SHP77 treated with DMSO at 0.1 percent for 48 hours (cell line): ENCODE measurements at regions not wholly inside any gene's neighbourhood (a gene's known extent, or its start where the extent isn't known, plus 50 kb on each side); places are given as distances from the start of the nearest gene placed in this dataset.
"Not testable (repeated sequence)": the region's sequence is repeated elsewhere in the genome, so short reads cannot be mapped to it uniquely, and the experiment has no call there.

Experiments
- DNase-seq: peaks from one replicate; lab custom pipeline; 2025; lab: John Stamatoyannopoulos, UW

GRCh38 chr1:81264976-81265375, 535.8 kb upstream of the ADGRL2 start:
- no peak for DNase-seq

DNA sequence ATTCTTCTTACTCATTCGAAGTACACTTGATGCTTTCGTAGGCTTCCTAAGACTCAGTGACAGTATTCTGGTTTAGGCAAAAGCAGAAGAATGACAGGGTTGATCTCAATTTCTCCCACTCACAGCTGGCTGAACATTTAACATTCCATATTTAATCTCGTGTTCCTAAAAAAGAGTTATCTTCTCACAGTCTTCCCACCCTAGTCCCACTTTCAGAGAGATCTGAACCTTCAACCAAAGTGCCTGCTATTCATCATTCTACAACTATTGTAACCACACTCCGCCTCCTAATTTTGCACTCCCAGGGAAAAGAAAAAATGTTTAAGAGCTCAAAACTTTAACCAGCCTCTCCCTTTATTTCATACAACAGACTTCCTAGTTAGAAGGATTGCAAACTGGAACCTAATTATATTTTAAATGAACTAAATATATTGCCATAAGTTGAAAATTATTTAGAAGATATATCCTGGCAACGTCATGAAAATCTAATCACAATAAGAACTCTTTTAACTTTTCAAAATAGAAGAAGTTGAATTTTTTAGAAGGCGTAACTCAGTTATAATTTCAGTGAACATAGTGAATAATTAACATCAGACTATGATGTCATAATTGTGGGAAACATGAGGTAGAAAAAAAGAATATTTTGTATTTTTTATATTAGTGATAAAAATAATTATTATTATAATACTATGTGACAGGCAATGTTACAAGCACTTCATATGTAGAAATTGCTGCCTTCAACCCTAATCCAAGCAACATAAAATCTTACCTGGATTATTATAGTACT, 540.9 kb upstream of the ADGRL2 start:
- DNase-seq = no peak

DNA sequence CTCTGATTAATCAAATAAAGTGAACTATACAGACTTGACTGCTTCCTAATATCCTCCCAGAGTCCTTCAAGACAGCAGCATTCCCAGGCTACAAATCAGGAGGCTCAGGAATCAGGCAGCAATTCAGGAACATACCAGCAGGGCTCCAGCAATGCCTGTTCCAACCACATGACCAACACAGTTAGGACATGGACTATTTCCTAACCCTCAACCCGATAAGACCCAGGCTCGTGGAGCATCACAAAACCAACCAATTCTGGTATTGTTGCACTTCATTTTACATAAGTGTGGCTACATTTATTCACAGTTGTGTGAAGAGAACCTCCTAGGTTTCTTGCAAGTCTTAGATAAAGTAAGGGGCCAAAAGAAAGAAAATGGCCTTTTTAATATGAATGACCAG, 546.2 kb upstream of the ADGRL2 start:
- no peak for DNase-seq

DNA sequence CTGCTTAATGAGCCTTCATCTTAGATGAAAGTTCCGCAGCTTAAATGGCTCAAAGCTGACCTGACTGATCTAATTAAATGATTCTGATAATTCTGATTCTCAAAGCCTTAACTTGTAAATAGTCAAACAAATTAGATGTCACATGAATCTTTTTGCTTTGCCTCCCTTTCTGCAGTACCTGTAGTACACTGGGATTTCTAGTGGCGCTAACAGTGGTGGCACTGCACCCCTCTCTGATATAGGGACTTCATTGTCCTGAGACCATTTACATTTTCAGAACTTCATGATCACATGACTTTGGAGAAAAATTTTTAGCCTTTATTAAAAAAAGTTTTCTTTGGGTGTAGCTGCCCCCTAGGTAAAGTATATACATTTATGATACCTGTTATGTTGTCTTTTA, 546.7 kb upstream of the ADGRL2 start:
- DNase-seq = no peak

GRCh38 chr1:81252471-81253151, 548.1 kb upstream of the ADGRL2 start:
- no peak for DNase-seq

GRCh38 chr1:81250825-81251224, 549.9 kb upstream of the ADGRL2 start:
- not testable (repeated sequence) for DNase-seq

GRCh38 chr1:81245084-81245715, 555.5 kb upstream of the ADGRL2 start:
- not testable (repeated sequence) for DNase-seq

DNA sequence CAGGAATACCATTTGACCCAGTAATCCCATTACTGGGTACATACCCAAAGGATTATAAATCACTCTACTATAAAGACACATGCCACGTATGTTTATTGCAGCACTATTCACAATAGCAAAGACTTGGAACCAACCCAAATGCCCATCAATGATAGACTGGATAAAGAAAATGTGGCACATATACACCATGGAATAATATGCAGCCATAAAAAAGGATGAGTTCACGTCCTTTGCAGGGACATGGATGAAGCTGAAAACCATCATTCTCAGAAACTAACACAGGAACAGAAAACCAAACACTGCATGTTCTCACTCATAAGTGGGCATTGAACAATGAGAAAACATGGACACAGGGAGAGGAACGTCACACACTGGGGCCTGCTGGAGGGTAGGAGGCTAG, 556.1 kb upstream of the ADGRL2 start:
- DNase-seq = not testable (repeated sequence)

- DNase-seq = no peak
Measured at GRCh38 chr1:81242103-81242502, 558.6 kb upstream of the ADGRL2 start.

GRCh38 chr1:81238129-81238528, 562.6 kb upstream of the ADGRL2 start:
- DNase-seq = no peak

DNA sequence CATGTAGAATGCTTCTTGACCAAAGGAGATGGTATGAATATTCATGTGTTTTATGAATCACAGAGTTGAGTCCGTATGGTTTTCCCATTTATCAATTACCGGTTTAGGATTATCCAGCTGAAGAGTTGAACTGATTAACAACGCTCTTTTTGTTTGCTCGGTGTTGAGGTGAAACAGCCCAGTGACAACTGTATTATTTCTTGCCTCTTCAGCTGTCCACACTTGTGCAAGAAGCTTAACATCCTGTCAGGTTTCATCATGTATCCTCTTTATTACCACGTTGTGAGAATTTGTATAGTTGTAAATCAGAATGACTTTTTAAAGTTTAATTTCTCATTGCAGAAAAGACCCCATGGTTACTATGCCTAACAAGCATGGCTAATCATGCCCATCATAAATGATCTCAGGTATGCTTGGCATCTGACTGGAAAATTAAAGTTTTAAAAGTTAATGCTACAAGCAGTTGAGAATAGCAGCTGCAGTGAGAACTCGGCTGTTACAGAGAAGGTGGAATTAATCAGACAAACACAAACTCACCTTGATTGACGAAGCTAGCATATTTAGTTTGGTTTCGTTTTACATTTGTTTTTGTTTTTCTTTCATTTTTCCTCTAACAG, 563.2 kb upstream of the ADGRL2 start:
- peak; percentile 60 for DNase-seq

- DNase-seq = no peak
Measured at GRCh38 chr1:81234237-81234636, 566.5 kb upstream of the ADGRL2 start.

DNA sequence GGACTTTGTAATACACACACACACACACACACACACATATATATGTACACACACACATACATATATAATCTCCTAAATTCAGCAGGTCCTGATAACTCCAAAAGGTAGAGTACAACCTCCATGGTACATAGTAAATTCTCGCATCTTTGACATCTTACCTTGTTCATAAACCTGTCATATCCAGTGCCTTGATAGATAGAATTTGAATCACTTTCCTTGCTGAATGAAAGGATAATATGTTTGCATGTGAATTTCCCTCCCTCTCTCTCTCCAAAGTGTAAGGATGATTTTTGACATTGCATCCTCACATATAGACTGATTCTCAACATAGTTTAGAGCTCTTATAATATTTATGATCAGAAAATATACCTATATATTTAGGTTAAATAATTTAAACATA, 567.1 kb upstream of the ADGRL2 start:
- DNase-seq = no peak

DNA sequence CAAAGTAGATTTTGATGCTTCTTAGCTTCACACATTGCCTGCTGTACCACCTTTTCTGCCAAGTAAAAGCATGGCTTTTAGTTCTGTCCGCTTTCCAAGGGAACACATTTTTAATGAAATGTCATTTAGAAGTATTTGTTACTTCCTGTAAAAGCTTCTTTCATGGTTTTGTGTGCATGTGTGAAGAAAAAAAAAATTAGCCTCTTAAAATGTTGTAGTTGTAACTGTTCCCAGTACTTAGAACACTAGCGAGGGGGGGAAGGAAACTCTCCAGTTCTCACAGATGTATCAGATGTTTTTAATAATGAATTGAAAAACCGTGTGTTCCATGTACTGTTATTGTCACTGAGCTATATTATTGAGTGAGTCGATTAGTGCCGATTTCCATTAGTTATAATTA, 568.3 kb upstream of the ADGRL2 start:
- DNase-seq = no peak

DNA sequence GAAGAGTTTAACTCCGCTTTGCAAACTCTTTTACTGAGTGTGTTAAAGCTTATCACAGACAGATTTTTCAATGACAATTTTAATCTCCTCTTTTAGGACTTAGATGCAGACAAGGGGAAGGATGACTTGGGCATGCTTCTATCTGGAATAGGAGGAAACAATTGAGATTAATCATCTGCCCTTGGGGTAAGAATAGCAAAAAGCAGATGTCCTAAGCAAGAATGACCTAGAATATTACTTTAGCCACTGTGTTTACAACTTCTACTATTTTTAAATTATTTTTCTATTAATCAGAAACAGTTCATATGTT, 569.0 kb upstream of the ADGRL2 start:
- DNase-seq = no peak

GRCh38 chr1:81230983-81231728, 569.6 kb upstream of the ADGRL2 start:
- DNase-seq = no peak

GRCh38 chr1:81228926-81229325, 571.8 kb upstream of the ADGRL2 start:
- DNase-seq = no peak

DNA sequence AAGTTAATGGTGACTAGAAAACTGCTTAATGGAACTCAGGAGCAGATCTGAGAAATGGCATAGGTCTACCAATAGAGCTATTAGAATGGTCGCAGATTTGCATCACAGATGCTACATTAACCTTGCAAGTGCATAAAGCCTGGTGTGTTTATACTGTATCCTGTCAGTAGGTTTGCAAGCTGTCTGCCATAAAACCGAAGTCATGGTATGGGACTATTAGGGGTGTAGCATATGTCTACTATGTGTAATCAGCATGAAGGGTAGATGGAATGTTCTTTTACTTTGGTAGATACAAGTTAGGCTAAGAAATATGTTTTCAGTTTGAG, 574.2 kb upstream of the ADGRL2 start:
- no peak for DNase-seq

DNA sequence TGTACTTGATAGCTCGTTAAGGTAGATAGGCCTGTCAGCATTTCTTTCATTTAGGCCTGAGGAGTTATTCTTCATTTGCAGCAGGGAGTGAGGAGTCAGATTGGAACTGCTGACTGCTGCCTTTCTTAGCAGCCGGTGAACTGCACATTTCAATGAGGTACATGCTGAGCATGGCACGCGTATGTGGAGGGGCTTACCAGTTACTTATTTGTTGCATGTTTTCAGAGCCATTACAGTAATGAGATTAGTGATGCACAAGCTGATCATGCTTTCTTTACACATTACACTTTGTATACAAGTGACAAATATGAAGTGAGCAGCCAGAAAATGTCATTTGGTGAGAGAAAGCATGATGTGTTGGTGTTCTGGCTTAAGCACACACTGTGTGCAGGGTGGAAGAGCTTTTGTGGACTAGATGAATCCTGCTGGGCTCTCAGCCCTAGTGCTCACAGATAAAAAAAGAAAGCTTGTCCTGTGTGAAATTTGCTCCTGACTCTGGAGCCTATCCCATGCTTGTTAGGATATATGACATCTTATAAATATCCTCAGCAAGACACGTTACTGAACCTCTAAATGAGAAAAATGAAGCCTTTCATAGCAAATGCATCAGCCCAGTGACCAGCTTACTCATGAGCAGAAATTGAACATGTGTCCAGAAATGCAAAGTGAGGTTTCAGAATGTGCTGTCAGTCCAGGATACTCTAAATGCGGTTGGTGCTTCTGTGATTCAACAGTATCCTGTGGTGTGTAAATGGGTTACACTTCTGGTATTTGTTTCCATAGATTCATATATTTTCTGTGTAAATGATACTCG, 574.7 kb upstream of the ADGRL2 start:
- DNase-seq = no peak

DNA sequence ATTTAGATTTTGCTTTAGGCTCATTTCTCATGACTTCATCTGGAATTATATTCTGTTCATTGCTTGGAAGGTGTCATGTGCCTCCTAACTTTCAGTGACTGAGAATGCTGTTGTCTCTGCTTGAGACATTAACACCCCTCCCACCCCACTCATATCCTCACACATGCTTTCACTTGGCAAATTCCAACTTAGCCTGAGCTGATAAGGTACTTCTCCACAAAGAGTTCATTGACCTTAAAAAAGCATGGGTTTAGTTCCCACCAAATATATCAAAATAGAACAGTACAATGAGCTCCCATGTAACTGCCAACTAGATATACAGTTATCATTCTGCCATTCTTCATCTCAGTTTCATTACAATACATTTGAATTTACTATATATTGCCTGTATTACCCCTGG, 576.5 kb upstream of the ADGRL2 start:
- DNase-seq = no peak

GRCh38 chr1:81221564-81221963, 579.2 kb upstream of the ADGRL2 start:
- DNase-seq = no peak
